Activated CD4-positive, alpha-beta T cell treated with anti-CD3 and anti-CD28 coated beads, Interleukin-2, amount 50 U/mL, for 48 hours (primary cell): ENCODE measurements at regions not wholly inside any gene's neighbourhood (a gene's known extent, or its start where the extent isn't known, plus 50 kb on each side); places are given as distances from the start of the nearest gene placed in this dataset.

Experiments
- DNase-seq, 2 experiments: peaks; one replicate each; pipeline ENCODE4 v3.0.0-alpha.2; 2020

DNA sequence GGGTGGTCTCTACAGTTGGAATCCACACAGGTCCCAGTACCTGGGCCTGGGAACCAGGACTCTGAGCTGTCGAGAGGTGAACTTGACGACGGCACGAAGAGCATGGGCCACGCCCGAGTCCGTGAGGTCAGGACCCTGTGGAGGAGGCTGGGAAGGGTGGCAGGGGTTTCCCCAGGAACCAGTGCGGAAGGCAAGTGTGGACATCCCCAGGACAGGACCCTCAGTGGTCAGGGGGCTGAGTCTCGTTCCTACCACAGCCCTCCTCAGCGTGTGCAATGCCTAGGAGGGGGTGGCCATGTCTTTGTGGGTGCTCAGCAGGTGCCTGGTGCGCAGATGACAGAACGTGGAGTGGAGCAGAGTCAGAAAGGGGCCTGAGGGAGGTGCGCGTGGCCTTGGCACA is 335.6 kb upstream of the SALL3 start:
- no peak for DNase-seq

DNA sequence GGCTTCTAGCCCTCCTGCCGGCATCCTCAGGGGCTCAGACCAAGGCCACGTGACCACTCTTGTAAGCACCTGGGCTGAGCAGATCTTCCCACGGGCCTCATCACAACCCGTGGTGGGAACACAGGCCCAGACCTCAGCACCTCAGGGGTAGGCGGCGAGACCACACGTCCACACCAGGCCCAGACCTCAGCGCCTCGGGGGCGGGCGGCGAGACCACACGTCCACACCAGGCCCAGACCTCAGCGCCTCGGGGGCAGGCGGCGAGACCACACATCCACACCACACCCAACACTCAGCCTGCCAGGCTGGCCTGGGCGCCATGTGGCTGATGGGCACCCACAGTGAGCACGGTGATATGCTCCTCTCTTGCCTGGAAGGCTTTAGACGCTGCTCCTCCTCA is 334.4 kb upstream of the SALL3 start:
- DNase-seq, result no peak

DNA sequence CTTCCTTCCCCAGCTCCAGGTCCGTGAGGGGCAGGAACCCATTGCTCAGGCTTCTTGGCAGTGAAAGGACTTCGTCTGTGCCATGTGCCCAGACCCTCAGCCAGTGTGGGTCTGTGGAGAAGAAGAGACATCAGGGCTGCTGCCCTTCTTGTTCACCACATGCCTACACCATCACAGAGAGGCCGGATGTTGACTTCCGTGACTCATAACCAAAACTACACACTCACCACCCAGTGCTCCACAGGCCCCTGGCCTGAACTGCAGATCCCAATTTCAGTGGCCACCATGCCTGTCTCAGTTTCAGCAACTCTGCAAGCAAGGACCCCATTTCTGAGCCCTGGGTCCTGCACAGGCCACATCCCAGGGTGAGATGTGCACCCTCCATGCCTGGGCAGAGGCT is 332.6 kb upstream of the SALL3 start:
- no peak for DNase-seq

DNA sequence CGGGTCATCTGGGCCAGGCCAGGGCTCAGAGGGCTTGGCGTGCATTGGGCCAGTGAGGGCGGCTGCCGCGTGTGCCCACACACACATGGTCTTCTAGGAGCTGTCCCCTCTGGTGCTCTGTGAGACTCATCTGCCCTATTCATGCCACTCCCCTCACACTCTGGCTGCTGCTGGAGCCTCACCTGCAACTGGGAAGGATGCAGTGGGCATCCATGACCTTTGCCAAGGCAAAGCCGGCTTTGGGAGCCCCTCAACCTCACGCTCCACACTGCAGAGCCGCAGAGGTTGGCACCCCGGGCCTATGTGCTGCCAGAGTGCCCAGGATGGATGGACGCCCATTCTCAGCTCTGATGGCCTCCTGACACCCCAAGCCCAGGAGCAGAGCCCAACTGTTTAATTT is 330.2 kb upstream of the SALL3 start:
- DNase-seq, result no peak

DNA sequence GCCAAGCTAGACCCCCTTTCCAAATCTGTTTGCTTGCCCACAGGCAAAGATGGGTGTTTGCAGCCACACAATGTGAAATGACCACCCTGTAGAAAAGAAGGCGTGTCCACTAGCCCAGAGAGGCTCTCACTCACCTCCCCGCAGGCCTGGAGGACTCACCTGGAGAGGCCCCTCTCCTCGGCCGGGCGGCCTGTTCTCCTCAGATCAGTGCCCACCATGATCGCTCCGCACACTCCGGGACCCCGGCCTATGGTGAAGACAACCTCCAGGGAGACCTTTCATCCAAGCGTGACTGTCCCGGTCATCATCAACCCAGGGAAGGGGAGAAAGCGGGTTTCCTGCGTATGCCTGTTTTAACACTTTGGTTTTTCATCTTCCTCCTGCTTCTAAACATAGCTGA is 328.7 kb upstream of the SALL3 start:
- DNase-seq, result no peak

DNA sequence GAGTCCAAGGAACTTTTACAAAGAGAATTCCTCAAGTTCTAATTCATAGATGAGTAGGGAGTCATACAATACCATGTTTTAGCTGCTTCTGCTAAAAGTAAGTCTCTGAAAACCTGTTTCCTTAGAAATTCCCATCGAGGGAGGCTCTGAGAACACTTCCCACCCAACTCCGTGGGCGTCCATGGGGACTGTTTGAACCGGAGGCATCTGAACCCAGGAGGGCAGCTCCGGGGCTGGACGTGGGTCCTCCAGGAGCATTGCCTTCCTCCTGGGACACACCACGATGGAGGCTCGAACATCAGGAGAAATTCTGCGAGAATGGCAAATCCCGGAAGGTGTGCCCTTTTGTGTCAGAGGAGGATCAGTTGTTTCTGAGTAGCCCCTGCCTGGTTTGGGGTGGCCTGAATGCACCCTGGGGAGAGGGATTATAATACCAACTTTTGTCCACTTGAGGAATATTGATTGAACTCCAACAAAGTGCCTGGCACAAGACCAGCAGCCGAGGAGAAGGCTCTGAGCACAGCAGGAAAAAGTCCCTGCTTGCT is 327.5 kb upstream of the SALL3 start:
- no peak for DNase-seq

DNA sequence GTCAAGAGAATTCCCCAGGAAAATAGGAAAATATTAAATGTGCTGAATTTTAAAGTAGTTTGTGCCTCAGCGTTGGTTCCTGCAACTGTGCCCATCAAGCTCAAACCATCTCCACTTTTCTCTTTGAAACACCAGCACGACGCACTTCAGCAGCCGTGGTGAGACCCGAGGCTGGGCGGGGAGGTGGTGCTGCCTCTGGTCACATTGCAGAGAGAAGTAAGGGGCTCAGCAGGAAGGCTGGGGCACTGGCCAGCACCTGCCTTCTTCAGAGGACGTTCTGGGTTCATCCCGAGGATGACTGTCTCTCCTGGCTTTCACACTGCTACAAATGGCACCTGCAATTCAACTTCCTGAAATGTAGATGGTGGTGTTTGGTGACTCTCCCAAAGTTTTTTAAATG is 323.7 kb upstream of the SALL3 start:
- no peak for DNase-seq

DNA sequence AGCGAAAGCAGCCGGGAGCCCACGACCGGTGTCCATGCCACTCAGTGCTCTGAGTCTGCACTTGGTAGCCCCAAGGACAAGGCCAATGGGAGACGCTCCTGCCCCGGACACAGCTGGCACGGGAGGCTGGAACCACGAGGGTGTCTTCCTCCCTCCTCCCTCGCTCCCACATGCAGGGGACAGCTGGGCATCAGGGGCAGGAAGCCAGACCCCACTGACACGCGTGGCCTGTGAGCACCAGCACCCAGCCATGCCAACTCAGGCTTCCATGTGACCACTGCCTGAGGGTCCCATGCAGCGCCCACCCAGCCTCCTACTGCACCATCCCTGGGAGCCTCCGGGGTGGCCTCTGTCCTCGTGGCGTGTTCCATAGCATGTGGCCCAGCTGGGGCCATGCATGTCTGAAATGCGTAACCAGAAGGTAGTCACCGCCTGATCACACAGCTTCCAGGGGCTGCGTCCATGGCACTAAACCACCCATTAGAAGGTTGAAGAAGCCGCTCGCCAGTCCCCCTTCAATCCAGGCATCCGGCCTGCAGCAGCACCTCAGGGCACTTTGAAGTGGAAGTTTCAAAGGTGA is 323.2 kb upstream of the SALL3 start:
- DNase-seq, result no peak

DNA sequence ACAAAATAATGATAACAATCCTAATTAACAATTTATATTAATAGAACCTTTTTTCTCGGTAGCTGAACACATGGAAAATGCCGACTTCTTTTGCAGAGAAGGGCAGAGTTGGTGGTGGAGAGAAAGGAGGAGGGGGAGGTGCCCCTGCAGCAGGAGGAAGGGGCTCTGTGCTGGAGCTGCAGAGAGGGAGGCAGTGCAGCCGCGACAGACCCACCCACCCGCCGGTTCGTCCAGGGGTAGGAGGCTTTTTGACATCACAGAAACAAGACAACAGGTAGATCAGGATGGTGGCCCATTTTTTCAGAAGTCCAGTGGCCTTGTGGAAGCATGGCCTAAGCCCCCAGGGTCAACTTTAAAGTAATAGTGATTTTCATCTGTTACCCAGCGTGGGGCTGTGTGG is 321.1 kb upstream of the SALL3 start:
- DNase-seq, result no peak

DNA sequence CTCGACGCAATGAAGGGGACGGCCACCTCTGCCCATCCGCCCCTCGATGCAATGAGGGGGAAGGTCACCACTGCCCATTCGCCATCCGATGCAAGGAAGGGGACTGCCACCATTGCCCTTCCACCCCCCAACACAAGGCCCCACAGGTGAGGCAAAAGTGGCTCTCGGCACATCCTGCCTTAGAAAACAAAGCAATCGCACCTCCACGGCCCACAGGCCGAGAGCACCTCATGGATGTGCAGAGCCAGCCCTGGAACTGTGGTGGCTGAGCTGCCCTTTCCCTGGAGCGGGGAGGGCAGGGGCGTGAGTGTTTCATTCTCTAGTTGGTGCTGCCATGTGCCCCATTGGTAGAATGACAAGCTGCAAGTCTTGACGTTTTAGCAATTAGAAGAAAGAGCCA is 320.6 kb upstream of the SALL3 start:
- DNase-seq, result no peak

DNA sequence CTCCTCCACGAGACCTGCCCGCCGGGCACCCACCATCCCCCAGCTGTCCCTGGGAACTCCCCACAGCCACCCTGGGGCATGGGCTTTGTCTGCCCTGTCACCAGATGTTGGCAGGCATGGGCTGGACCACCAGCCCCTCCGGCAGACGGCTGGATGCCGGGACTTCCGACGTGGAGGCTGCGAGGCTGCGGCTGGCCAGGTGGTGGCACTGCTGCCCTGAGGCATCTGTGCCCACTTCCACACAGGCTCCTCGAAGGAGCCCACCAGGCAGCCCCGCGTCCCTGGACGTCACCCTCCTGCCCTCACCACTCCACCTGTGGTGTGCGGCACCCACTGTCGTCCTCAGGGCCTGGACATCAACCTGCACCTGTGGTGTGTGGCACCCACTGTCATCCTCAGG is 319.9 kb upstream of the SALL3 start:
- DNase-seq, result peak; percentile 6 to 9

DNA sequence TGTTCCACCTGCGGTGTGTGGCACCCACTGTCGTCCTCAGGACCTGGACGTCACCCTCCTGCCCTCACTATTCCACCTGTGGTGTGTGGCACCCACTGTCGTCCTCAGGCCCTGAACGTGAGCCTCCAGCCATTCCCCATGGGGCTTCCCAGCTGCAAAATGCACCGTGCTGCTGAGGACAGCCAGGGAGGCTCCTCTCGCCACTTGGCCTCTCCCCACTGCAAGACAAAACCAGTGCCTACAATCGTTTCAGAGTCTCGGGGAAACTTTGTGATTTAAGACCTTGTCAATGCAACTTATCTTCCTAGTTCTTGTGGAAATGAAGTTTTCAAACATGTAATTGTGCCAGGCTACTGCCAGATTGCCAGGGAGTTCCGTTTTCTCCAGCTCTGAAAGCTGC is 319.3 kb upstream of the SALL3 start:
- no peak for DNase-seq

DNA sequence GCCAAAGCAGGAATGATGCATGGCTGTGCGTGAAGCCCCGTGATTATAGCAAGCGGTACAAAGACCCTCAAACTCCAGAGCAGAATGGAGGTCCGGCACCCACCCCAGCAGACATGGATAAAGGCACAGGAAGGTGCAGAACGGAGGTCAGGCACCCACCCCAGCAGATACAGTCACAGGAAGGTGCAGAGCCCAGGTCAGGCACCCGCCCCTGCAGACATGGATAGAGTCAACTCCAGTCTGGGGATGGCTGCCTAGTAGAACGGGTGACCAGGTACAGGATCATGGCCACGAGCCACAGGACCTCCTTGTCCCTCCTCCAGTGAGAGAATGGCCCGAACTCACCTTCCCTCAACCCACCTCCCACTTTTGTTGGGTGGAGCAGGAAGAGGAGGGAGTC is 318.3 kb upstream of the SALL3 start:
- DNase-seq, result no peak

DNA sequence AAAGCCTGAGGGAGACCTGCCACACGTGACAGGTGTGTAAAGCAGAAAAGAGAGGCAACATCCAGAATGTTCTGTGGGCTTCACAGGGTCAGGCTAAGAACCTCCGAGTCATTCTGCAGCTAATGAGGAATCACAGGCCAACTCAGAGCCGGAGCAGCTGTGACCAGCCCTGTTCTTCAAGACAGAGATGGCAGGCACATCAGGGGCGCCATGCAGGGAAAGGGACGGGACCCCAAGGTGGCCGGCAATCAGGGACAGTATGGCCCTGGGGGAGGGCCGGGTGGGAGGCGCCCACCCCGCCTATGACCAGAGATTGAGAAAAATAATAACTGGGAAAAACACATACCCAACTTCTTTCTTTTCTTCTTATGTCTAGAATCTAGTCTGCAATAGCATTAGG is 316.7 kb upstream of the SALL3 start:
- DNase-seq, result no peak

DNA sequence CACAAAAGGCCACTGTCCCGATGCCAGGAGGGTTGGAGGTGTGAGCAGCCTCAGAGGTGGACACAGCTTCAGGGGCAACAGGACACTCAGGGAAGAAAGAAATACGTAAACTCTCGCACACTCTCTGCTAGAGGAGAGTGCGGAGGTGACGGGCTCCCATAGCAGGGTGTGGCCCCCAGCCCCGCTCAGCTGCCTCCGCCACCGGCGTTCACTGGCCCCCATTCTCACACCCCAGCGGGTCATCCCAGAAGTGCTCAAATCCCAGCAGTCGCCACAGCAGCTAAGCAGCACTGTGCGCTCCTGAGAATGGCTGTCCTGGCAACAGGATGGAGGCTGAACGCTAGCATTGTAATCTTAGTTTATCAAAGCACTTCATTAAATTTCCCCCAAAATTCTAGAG is 315.6 kb upstream of the SALL3 start:
- no peak for DNase-seq

DNA sequence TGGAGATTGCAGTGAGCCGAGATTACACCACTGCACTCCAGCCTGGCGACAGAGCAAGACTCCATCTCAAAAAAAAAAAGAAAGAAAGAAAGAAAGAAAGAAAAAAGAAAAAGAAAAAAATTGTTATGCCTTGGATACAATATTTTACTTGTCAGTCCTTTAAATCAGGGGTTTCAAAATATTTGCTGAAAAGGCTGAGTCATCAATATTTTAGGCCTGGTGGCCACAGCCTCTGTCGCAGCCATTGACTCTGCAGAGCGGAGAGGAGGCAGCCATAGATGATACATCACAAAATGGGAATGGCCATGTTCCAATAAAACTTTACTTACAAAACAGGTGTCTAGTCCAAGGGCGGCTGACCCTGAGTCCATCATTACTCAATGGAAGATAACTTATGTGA is 314.8 kb upstream of the SALL3 start:
- DNase-seq, result no peak

DNA sequence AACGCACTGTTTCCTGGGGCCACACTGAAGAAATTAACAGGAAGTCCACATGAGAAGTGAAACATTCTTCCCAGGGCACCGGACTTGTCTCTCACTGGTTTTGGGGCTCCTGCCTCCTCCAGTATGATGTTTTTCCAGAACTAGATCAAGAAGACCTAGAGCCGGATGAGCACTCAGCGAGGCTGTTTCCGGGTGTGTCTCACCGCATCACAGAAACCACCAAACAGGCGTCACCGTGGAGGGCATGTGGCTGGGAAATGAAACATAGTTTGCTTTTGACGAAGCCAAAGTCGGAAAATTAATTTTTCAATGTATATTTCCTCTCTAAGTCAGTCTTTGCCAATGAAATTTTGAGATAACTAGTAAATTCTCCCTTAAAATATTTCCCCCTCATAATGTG is 314.0 kb upstream of the SALL3 start:
- no peak for DNase-seq

DNA sequence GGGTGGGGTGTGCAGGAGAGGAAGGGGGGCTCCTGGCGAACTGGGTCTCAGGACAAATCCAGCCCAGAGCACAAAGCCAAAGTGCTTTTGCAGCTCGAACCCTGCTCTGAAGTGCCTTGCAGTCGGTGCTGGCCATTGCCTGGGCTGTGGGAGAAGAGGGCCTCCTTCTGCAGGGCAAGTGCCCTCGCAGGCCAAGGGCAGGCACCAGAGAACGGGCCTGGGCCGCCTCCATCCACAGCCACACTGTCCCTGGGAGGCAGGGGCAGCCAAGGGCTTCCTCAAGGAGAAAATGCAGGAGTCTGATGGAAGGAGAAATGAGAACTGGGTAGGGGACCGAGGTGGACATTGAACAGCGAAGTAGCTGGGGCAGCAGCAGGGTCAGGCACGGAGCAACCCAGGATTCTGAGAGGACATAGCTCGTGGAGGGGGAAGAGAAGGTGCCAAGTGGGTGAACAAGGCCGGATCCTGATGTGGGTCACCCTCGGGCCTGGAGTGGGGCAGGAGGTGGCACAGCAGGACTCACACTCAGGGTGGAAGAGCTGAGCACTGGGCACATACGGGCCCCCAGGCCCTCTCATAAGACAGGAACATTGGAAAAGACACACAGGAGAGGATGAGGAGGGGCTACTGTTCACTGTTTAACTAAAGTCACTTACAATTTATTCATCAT is 312.8 kb upstream of the SALL3 start:
- DNase-seq, result no peak

DNA sequence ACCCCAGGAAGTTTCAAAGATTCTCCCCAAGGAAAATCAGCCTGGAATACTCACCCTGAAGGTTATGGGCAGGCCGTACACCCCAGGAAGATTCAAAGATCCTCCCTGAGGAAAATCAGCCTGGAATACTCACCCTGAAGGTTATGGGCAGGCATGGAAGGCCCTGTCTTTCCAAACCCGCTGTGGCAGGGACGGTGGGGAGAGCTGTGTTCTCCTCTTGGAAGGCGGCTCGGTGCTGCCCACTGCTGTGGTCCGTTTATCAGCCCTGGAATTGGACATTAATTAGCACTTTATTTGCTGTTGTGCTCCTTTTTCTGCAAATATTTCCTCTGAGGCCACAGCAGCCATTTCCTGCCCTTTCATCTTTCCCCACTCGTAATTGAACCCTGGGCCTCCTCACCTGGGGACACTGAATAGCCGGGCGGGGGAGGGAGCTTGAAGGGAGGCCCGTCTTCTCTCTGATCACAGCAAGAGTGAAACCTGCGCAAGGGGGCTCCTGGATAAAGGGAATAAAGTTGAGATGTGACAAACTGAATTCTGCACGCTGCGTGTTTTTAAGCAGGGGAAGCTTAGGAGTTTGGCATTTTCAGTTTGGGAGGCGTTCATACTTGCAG is 308.7 kb upstream of the SALL3 start:
- DNase-seq, result no peak

DNA sequence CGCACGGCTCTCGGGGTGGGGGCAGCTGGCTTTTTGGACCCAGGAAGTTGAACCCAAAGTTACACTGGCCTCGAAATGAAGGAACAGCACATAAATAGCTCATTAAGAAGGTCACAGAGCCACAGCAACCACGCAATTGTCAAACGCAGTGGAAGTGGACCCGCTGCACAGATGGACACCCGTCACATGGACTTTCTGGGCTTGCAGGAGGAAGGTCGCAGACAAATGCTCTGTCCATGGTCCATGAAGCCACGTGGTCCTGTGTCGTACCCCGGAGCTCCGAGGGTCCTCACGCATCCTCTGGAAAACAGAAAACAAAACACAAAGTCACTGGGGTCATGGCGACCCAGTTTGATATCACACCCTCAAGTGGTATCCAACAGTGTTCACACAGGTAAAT is 308.1 kb upstream of the SALL3 start:
- DNase-seq, result no peak

DNA sequence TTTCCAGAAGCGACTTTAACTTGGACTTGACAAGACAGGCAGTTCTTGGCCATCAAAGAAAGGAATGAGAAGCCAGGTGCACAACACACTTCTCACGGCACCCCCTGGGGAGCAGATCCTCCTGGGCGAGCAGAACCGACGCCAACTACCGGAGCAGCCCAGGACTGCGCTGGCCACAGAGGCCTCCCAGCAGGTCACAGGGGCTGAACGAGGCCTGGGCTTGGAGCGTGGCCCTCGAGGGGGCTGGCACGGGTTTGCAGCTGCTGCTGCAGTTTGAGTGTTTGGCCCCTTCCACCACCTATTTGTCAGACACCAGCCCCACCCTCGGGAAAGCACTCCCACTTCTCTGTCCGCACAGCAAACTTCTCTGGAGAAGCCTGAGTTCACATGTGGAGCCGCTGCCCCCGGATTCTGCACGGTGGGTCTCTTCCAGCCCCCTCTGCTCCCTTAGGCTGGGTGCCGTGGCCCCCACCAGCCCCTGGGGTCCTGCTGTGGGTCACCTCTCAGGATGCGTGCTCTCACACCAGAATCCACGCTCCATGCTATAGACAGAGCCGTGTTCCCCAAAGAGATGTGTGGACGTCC is 306.7 kb upstream of the SALL3 start:
- DNase-seq, result no peak

DNA sequence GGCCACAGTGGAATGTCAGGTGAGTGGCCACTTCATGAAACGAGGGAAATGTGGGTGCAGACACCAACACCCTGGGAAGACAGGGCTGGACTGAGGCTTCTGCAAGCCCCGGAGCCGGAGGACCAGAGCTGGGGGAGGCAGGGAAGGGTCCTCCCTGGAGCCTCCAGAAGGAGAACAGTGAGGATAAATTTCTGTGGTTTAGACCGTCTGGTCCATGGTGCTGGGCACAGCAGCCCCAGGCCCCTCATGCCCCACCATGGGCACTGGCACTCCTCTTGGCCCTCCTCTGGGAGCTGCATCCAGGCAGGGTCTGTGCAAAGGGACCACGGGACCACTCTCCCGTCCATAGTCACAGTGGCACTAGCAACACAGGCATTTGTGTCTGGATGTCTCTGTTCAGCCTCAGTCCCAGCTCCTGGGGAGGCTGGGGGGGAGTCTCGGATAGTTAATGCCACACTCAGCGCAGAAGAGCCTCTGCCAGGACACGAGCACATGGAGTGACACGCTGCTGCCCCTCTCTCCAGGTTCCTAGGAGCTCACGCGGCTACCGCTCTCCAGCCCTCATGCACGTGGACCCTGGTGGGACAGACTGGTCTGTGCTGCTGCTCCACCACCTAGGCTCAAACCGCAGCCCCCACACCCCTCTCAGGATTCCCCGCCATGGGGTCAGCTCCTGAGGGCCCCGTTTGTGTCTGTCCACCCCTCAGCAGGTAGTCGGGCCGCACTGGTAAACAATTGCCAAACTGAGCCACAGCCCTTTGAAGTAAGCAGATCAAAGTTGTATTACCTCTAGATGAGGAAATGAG is 305.9 kb upstream of the SALL3 start:
- no peak for DNase-seq

DNA sequence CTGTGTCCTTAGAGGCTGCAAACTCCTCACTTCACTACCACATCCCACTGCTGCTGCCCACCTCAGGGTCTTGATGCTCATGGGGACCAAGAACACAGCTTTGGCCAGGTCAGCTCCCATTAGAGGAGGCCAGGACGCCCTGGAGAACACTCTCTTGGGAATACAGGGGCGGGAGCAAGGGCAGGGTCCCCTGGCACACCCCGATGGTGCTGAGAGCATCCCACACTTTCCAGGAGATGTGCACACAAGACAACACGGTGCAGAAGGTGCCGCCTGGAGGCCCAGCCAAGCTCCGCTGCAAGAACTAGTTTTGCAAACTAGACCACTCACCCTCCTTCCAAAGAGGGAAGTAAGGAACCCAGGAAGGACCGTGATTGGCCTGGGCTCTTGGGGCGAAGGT is 304.4 kb upstream of the SALL3 start:
- no peak for DNase-seq
